22Rv1 (cell line): ENCODE measurements at regions not wholly inside any gene's neighbourhood (a gene's known extent, or its start where the extent isn't known, plus 50 kb on each side); places are given as distances from the start of the nearest gene placed in this dataset.

ENCODE experiments used
- CTCF ChIP-seq: fragments of 450-650 bp; IDR thresholded peaks from 2 replicates; pipeline ENCODE4 v1.5.1; 2017; ENCODE audit warnings: mild to moderate bottlenecking
- ZFX ChIP-seq: fragments of 450-650 bp; IDR thresholded peaks from 2 replicates; pipeline ENCODE4 v1.6.1; 2017; ENCODE audit warnings: antibody characterized with exemption, borderline replicate concordance

- no peak for TF ChIP-seq CTCF
- no peak for TF ChIP-seq ZFX
Measured at GRCh38 chr1:239739919-239740318, 351.8 kb upstream of the FMN2 start.
